ENCODE measurements at regions not wholly inside any gene's neighbourhood (a gene's known extent, or its start where the extent isn't known, plus 50 kb on each side); places are given as distances from the start of the nearest gene placed in this dataset.

GRCh38 chr13:65901723-65902122, 1328.4 kb downstream of the PCDH9 start:
- Histone ChIP-seq H3K27ac (no peak overlapping the region), H3K27me3 (no peaks in the 10 kb centered on the region), H3K4me3 (no peak overlapping the region), H3K9me3 (peaks cover 0 to 9% (median 0%) of the 10 kb centered on the region in 4 donors), H3K4me1 (no peaks in the 10 kb centered on the region), H3K36me3 (no peaks in the 10 kb centered on the region)
- TF ChIP-seq, protein P1, sequence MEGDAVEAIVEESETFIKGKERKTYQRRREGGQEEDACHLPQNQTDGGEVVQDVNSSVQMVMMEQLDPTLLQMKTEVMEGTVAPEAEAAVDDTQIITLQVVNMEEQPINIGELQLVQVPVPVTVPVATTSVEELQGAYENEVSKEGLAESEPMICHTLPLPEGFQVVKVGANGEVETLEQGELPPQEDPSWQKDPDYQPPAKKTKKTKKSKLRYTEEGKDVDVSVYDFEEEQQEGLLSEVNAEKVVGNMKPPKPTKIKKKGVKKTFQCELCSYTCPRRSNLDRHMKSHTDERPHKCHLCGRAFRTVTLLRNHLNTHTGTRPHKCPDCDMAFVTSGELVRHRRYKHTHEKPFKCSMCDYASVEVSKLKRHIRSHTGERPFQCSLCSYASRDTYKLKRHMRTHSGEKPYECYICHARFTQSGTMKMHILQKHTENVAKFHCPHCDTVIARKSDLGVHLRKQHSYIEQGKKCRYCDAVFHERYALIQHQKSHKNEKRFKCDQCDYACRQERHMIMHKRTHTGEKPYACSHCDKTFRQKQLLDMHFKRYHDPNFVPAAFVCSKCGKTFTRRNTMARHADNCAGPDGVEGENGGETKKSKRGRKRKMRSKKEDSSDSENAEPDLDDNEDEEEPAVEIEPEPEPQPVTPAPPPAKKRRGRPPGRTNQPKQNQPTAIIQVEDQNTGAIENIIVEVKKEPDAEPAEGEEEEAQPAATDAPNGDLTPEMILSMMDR (IDR thresholded peaks at IDR 0.05) = no peak
- TF ChIP-seq POLR2A (IDR thresholded peaks at IDR 0.05) (no peak), EP300 (IDR thresholded peaks at IDR 0.05) (no peak)
- no peak for DNase-seq (ENCODE audit: low spot score in 2 of 2)

- Histone ChIP-seq H3K27me3 (no peaks in the 10 kb centered on the region), H3K4me1 (no peaks in the 10 kb centered on the region), H3K9me3 (no peaks in the 10 kb centered on the region), H3K27ac (no peak overlapping the region), H3K4me3 (no peak overlapping the region), H3K36me3 (no peaks in the 10 kb centered on the region)
- 90 to 93% methylated on average over 2 of the region's 2 CpGs for WGBS, 2 donors
- DNase-seq (ENCODE audit: low spot score in 2 of 2) = no peak
- TF ChIP-seq, protein P1 (IDR thresholded peaks at IDR 0.05) = no peak
- no peak for TF ChIP-seq POLR2A (IDR thresholded peaks at IDR 0.05)
- no peak for TF ChIP-seq EP300 (IDR thresholded peaks at IDR 0.05)
Observed at GRCh38 chr13:65894049-65894448, 1336.1 kb downstream of the PCDH9 start.

- H3K4me3 ChIP-seq = no peak overlapping the region
- DNase-seq (ENCODE audit: low spot score in 2 of 2) = no peak
- H3K27me3 ChIP-seq = no peaks in the 10 kb centered on the region
- H3K4me1 ChIP-seq = no peaks in the 10 kb centered on the region
- no peak overlapping the region for H3K27ac ChIP-seq
- H3K9me3 ChIP-seq = no peaks in the 10 kb centered on the region
- no peaks in the 10 kb centered on the region for H3K36me3 ChIP-seq
- TF ChIP-seq EP300 (IDR thresholded peaks at IDR 0.05) (no peak), POLR2A (IDR thresholded peaks at IDR 0.05) (no peak)
- TF ChIP-seq, protein P1 (IDR thresholded peaks at IDR 0.05) = no peak
Observed at GRCh38 chr13:65892859-65893258, 1337.3 kb downstream of the PCDH9 start.

DNA sequence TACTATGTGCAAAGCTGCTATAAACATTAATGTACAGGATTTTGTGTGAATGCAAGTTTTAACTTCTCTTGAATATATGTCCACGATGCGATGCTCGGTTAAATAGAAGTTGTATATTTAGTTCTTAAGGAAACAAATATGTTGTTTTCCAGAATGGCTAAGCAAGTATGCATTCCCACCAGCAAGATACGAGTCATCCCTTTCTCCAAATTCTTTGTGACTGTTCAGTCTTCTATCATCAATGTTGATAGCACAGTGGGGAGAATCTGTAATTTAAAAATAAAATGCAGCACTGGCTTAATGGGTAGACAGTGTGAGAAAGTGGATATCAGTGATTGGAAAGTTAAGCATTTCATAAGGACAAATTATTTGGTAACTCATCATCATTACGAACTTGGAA, 1340.8 kb downstream of the PCDH9 start:
- TF ChIP-seq POLR2A (IDR thresholded peaks at IDR 0.05) (no peak), EP300 (IDR thresholded peaks at IDR 0.05) (no peak)
- TF ChIP-seq, protein P1 (IDR thresholded peaks at IDR 0.05) = no peak
- Histone ChIP-seq H3K36me3 (no peaks in the 10 kb centered on the region), H3K27me3 (no peaks in the 10 kb centered on the region), H3K4me3 (no peak overlapping the region), H3K4me1 (no peaks in the 10 kb centered on the region), H3K9me3 (no peaks in the 10 kb centered on the region), H3K27ac (no peak overlapping the region)
- 85 to 93% methylated on average over 5 of the region's 5 CpGs for WGBS, 2 donors
- DNase-seq (ENCODE audit: low spot score in 2 of 2) = no peak

DNA sequence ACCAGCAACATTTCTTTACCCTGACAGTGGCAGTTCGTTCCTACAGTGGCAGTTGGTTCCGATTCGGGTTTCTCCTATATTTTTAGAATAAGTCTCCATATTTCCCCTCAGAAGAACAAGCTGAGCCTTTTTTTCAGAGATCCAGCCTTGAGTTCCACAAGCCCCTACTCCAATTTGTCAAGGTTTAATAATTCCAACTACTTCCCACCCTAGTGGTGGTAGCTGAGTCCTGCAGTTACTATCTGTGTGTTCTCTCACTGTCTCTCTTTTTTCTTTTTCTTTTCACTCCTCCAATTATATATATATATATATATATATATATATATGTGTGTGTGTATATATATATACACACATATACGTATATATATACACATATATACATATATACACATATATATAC, 1347.3 kb downstream of the PCDH9 start:
- TF ChIP-seq, protein P1 (IDR thresholded peaks at IDR 0.05) = no peak
- TF ChIP-seq EP300 (IDR thresholded peaks at IDR 0.05) = no peak
- TF ChIP-seq POLR2A (IDR thresholded peaks at IDR 0.05) = no peak
- no peak overlapping the region for H3K4me3 ChIP-seq
- no peaks in the 10 kb centered on the region for H3K27me3 ChIP-seq
- 95% methylated on average over 4 of the region's 4 CpGs for WGBS, 2 donors
- H3K27ac ChIP-seq = no peak overlapping the region
- no peaks in the 10 kb centered on the region for H3K36me3 ChIP-seq
- H3K9me3 ChIP-seq = peaks cover 0 to 11% (median 0%) of the 10 kb centered on the region in 4 donors
- H3K4me1 ChIP-seq = no peaks in the 10 kb centered on the region
- DNase-seq (ENCODE audit: low spot score in 2 of 2) = no peak
